ENCODE measurements at regions not wholly inside any gene's neighbourhood (a gene's known extent, or its start where the extent isn't known, plus 50 kb on each side); places are given as distances from the start of the nearest gene placed in this dataset.

- TF ChIP-seq ZNF114 (tag by site-specific recombination; IDR thresholded peaks at IDR 0.05) (no peak), ZNF266 (tag by site-specific recombination; IDR thresholded peaks at IDR 0.05; ENCODE audit: low read depth) (no peak), ZNF639 (tag by site-specific recombination; IDR thresholded peaks at IDR 0.05) (no peak), ZNF26 (tag by site-specific recombination; IDR thresholded peaks at IDR 0.05) (no peak), ZNF658 (tag by site-specific recombination; IDR thresholded peaks at IDR 0.05) (no peak), SETDB1 (IDR thresholded peaks at IDR 0.05; ENCODE audit: insufficient read length, low read length) (no peak), SP7 (tag by site-specific recombination; IDR thresholded peaks at IDR 0.05) (no peak), ZNF785 (tag by site-specific recombination; IDR thresholded peaks at IDR 0.05) (no peak), OVOL3 (tag by site-specific recombination; IDR thresholded peaks at IDR 0.05) (no peak), ZNF692 (tag by site-specific recombination; IDR thresholded peaks at IDR 0.05) (no peak)
Observed at GRCh38 chr6:117077300-117077699, 188.1 kb upstream of the VGLL2 start (continued).

GRCh38 chr6:117078624-117079023 lies 186.7 kb upstream of the VGLL2 start:
- no peak overlapping the region for H3K4me3 ChIP-seq (ENCODE audit: low read depth, low read length)
- POLR2A ChIA-PET: no interaction called here

GRCh38 chr6:117079951-117080350 lies 185.4 kb upstream of the VGLL2 start:
- no peaks in the 10 kb centered on the region for H3K36me3 ChIP-seq (ENCODE audit: control insufficient read depth in 2 of 2, insufficient read depth in 1 of 2, low read length in 2 of 2)
- no peaks in the 10 kb centered on the region for H3K9me3 ChIP-seq (ENCODE audit: control insufficient read depth, insufficient read depth, low read depth, low read length)
- H3K4me3 ChIP-seq (ENCODE audit: low read depth, low read length): no peak overlapping the region
- H3K27ac ChIP-seq (ENCODE audit: extremely low read depth, low read depth, low read length): no peak overlapping the region
- H3K4me1 ChIP-seq (ENCODE audit: control insufficient read depth, insufficient read depth, low read length): peaks cover 6% of the 10 kb centered on the region; the same call in 1 of the 2 replicates
- POLR2A ChIA-PET: no interaction called here
- CTCF ChIA-PET: interaction anchor here (0.7 kb wide), 1 partner anchor 80 kb away, joined by 3 read pairs; no protein-coding TSS in a partner anchor
- TF ChIP-seq ZNF2 (tag by site-specific recombination; IDR thresholded peaks at IDR 0.05) (no peak), ZNF629 (tag by site-specific recombination; IDR thresholded peaks at IDR 0.05) (no peak), ZBTB10 (tag by site-specific recombination; IDR thresholded peaks at IDR 0.05) (no peak), ZNF37A (tag by site-specific recombination; IDR thresholded peaks at IDR 0.05) (no peak), ZFP3 (tag by site-specific recombination; IDR thresholded peaks at IDR 0.05; ENCODE audit: low read depth) (no peak), ZFHX2 (tag by site-specific recombination; conservative IDR thresholded peaks at IDR 0.05) (no peak), ZNF488 (tag by site-specific recombination; IDR thresholded peaks at IDR 0.05) (no peak), ZNF146 (tag by site-specific recombination; IDR thresholded peaks at IDR 0.05) (no peak), ZNF221 (tag by site-specific recombination; IDR thresholded peaks at IDR 0.05; ENCODE audit: borderline replicate concordance) (no peak)

More at GRCh38 chr6:117078624-117079023, 186.7 kb upstream of the VGLL2 start:
- Histone ChIP-seq H3K27ac (ENCODE audit: extremely low read depth, low read depth, low read length) (no peak overlapping the region), H3K9me3 (ENCODE audit: control insufficient read depth, insufficient read depth, low read depth, low read length) (no peaks in the 10 kb centered on the region), H3K36me3 (ENCODE audit: control insufficient read depth in 2 of 2, insufficient read depth in 1 of 2, low read length in 2 of 2) (no peaks in the 10 kb centered on the region), H3K4me1 (ENCODE audit: control insufficient read depth, insufficient read depth, low read length) (peaks cover 6% of the 10 kb centered on the region; the same call in 1 of the 2 replicates)
- CTCF ChIA-PET: no interaction called here
- TF ChIP-seq OSR2 (tag by site-specific recombination; IDR thresholded peaks at IDR 0.05) (0 out of 2 replicates have a peak, but pooled peaks have one; percentile 28), MEIS1 (CRISPR knock-in tag; IDR thresholded peaks at IDR 0.05; ENCODE audit: borderline replicate concordance) (no peak), TCF7L2 (IDR thresholded peaks at IDR 0.05; ENCODE audit: borderline replicate concordance, low read depth, low read length) (peak; percentile 66; the same call in 1 of the 2 replicates), ZNF621 (tag by site-specific recombination; IDR thresholded peaks at IDR 0.05) (no peak)
